GM21515 (cell line): ENCODE measurements at regions not wholly inside any gene's neighbourhood (a gene's known extent, or its start where the extent isn't known, plus 50 kb on each side); places are given as distances from the start of the nearest gene placed in this dataset.
"Not testable (repeated sequence)": the region's sequence is repeated elsewhere in the genome, so short reads cannot be mapped to it uniquely, and the experiment has no call there.

Experiments
- ATAC-seq: cut with Tn5 transposase; IDR thresholded peaks from one replicate; pipeline ENCODE4 v1.9.1; 2021; ENCODE audit not compliant: unreplicated experiment

DNA sequence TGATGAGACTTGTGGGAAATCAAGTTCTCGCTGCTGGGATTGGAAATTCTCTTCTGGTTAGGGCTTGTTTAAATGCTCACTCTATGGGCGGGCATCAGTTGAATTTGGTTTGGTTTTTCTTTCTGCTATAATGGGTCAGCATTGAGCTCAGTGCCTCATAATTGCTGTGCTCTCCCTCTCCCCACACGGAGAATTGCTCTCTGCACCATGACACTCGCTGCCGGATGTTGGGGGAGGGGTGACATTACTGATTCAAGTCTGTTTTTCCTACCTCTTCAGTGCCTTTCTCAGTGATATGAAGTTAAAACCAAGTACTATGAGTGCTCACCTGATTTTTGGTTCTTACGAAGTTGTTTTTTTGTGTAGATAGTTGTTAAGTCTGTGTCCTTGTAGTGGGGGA, 599.6 kb downstream of the EPM2A start:
- ATAC-seq, result no peak

DNA sequence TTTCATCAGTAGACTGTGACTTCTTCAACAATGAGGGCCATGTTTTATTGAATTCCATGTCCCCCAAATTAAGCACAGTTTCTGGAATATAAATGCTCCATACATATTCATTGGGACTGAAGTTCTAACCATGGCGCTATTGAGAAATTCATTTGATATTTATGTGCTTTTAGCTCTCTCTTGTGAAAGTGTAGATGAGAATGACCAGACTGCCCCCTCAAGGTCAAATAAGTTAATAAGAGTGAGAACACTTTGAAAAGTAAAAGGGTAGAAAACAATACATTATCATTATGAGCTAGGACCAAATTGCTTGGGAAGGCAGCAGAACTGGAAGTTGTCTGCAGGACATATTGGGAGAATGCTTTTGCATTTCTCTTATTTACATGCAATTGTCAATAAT, 597.9 kb downstream of the EPM2A start:
- ATAC-seq, result no peak

DNA sequence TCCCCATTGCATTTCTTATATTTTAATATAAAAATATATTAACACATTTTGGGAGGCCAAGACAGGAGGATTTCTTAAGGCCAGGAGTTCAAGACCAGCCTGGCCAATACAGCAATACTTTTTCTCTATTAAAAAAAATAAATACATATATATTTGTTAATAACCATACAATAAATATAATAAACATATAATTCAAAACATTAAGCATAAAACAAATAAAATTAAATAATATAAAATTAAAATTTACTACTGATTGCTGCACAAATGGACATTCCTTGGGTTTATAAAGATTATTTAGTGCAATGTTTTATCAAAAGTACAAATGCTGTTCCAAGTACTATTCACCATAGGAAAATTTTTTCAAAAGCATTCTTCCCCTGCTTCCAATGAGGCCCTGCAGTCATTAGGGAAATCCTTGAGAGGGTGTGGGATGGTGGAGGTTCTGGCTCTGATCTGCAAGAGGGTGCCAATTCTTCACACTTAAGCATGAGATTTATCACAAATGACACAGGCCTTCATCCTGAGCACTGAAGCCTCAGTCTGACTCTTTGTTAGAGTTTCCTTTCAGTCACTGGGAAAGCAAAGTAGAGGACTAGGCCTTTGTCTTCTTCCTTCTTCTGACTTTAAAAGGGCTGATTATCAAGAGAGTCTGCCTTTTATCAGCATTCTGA, 596.7 kb downstream of the EPM2A start:
- ATAC-seq, result no peak

DNA sequence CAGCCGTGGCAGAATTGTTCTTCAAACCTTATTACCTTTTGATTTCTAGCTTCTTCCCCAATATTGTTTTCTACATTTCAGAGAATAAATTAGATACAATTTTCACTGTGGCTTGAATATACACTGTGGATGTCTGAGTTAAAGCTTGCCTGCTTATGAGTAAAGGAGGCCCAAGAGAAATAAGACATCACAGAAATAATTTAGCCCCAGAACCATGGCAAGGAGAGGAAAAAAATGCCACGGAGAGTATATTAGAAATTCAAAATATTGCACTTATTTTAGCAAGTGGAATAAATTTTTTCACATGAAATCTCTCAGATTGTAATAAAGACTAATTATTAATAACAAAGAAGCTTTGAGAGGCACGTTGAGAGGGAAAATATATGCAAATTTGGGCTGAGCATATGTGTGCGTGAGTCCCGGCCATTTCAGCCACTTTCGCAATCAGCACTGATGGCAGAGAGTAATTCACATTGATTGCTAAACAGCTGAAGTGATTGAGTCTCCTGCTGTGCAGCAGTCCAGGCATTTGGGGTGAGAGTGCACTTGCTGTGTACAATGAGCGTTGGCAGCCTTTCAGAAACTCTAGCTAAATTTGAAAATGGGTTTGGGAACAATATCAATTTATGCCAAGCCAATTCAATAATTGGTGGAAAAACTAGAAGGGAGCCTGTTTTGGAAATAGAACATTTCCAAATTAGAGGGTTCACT, 596.0 kb downstream of the EPM2A start:
- no peak for ATAC-seq

DNA sequence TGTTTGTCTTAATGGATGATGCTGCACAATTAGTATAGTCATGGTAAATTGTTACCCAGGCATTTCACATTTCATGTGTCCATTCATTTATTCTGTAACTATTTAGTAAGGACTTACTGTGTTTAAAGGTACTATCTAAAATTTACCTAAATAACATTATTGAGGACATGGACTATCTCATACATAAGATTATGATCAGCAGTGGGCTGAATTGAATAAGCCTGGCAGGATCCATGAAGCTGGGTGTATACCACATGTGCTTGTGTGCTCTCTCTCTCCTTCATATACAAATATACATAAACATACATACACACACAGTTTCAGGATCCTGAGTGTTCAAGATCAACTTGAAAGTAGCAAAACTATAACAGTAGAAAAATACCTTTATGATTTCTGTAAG, 595.4 kb downstream of the EPM2A start:
- ATAC-seq, result no peak

DNA sequence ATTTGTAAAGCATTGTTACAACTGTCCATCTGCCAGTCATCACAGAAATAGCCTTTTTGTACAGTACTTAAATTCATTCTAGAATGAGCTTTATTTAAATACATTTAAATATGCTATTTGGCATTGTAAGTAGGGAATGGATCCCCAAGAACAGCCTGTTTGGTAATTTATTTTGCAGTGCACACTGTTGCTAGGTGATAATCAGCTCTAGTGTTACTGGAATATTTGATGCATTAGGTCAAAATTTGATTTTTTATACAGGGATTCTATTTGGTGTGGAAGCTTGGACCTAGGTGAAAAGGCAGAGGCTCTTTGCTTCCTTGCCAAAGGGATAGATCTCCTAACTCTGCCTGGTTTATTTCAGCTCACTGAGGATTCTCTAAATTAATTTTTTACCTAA, 593.7 kb downstream of the EPM2A start:
- no peak for ATAC-seq

DNA sequence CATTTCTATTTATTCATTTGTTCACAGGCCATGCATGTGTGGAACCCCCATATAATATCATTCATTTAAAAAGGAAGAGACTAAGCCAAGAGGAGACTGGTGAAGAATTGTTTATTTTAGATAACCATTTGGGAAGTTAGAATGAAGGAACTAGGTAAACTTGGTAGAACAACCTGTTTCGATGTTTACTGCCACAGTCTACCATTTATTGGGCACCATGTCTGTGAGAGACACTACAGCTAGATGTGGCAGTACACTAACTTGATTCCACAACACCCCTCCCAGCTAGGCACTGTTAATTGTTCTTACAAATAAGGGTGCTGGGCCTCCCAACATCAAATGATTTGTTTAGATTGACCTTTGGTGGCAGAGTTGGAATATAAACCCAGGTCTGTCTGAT, 592.4 kb downstream of the EPM2A start:
- no peak for ATAC-seq

DNA sequence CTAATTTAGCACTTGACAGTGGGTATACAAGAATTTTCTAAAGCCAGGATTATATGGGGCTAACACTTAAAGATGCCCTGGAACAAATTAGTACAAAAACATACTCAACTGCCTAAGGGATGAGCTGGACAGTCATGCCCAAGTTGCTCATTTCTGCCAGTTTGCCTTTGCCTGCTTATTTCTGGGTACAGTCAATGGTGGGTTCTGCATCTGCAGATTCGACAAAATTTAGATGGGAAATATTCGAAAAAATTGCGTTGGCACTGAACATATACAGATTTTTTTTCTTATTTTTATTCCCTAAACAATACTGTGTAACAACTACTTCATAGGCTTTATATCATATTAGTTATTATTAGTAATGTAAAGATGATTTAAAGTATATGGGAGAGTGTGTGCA, 591.9 kb downstream of the EPM2A start:
- no peak for ATAC-seq

DNA sequence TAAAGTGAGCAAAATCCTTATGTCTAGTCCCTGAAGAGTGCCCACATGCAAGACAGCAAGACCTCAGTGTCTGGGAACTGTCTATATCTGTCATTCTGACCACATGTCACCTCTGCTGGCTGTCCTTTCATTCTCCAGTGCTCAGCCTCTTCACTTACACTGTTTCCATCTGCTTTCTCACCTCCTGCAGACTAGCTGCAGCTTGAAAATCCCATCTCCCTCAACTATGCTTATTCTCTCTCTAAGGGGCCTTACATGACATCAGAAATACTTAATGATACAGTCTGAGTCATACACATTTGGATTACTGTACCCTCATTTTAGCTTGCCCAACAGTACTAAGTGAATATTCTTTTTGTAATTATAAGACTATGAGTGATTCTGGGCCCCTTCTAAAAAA, 587.8 kb downstream of the EPM2A start:
- no peak for ATAC-seq

DNA sequence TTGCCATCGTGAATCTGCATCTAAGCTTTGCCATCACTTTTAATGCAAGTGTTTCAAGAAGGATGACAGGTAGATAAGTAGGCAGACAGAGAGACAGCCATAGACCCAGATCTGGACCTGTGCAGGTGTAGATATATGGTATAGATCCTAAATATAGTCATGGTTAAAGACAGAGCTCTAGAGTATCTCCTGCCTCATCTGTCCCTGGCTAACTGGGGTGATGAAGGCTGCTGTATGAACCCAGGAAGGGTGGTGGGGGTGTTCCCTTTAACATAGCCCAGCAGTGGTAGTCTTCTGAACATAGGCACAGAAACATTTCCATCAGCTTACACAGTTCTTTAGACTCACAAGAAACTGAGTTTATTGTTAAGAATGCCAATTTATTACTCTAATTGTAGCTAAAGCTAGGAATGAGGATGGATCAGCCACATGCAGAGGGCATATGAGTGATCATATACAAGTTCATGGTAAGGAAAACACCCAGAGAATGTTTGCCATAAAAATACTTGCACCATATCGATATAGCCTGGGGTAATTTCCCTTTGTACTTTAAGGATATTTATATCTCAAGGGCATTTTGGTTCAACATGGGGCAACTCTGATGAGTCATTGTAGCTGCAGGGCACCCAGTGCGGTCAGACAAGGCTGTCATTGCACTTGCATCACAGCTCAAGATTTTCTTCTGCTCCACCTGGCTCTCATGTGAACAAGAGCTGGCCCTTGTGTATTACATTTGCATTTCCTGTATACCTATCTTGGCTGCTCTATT, 587.2 kb downstream of the EPM2A start:
- no peak for ATAC-seq

DNA sequence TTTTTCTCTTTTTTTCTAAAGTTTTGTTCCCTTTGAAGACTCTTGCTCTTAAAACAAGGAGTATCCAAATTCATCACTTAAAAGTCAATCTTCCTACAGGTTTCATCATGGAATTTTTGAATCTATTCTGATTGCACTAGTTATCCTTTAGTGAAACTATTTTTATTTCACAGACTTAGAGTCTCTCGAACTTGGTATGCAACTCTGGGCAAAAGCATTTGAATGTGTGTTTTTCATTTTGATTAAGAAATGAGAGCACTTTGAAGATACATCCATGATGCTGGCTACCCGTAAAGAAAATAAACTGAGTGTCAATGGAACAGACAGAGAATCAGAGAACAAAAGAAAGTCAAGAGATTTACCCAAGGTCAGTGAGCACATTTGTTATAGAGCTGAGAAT, 586.5 kb downstream of the EPM2A start:
- ATAC-seq, result no peak

DNA sequence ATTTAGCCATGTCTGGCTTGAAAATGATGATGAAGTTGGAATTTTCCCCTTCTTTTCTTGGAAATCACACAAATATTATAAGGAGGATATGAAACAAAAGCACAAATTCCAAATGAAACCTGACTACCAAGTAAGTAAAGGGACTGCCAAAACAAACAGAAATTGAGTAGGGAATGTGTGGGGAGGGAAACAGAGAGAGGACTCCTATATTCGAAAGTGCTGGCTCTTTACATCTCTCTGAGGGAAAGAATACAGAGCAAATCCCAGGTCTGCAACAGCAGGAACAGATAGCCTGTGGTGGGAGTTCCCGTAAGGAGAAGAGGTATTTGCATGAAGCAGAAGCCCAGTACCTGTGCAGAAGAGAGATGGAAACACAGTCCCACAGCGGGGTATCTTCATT, 583.7 kb downstream of the EPM2A start:
- no peak for ATAC-seq

DNA sequence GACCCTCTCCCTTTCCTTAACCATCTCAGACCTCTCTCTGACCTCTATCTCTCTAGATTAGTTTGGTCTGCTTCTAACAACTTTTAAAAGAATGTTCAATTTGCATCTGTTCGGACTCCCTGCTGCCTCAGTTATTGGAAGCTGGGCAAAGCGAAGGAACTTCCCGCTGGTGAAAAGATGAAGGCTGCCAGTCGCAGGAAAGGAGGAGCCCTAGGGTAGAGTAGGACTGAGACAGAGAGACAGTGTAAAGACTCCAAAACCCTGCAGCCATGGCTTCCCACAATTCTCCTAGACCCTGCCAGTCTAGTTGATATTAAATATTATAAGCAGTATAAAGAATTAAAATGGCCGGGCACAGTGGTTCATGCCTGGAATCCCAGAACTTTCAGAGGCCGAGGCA, 581.8 kb downstream of the EPM2A start:
- ATAC-seq, result no peak

DNA sequence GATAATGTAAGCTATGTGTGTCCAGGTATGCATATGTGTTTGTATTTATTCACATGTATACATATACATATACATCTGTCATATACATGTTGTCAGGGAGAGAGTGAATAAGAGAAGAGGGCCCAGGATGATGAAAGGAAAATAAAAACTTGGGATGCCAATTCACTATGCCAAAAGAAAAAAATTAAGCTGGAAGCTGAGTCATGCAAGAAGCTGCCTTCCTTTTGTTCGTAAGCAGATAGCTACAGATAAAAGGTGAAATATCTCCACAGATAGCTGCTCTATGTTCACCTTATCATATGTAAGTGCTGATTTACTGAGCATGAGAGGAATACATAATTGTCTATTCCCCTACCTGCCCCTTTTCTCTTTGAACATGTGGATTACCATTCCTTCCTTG, 579.9 kb downstream of the EPM2A start:
- no peak for ATAC-seq

DNA sequence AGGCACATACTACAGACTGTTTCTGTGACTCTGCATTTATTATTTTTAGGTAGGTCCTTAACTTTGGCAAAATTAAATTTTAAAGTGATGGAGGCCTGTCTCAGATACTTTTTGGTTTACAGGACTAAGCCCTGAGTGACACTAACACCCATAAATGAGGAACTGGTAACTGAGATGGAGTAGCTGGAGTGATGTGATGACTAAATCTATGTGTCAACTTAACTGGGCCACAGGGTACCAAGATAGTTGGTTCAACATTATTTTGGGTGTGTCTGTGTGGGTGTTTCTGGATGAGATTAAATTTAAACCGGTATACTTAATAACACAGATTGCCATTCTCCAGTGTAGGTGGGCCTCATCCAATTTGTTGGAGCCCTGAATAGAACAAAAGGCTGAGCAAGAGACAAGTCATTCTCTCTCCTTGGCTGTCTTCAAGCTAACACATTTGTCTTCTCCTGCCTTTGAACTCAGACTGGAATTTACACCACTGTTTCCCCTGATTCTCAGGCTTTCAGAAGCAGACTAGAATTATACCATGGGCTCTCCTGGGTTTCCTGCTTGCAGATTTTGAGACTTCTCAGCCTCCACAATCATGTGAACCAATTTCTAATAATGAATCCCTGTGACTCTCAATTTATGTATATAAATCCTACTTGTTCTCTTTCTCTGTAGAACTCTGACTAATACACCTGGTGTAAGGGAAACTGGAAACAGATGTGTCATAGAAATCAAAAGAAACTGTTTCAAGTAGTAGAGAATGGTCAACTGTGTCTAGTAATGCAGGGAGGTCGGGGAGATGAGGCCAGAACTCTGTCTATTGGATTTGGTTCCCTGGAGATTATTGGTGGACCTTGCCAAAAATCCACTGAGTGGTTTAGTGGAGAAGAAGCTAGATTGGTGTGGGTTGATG, 579.2 kb downstream of the EPM2A start:
- no peak for ATAC-seq

DNA sequence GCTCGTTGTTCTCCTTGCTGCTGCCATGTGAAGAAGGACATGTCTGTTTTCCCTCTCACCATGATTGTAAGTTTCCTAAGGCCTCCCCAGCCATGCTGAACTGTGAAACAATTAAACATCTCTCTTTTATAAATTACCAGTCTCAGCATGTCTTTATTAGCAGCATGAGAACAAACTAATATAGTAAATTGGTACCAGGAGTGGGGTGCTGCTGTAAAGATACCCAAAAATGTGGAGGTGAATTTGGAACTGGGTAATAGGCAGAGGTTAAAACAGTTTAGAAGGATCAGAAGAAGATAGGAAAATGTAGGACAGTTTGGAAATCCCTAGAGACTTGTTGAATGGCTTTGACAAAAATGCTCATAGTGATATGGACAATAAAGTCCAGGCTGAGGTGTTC, 576.7 kb downstream of the EPM2A start:
- not testable (repeated sequence) for ATAC-seq

DNA sequence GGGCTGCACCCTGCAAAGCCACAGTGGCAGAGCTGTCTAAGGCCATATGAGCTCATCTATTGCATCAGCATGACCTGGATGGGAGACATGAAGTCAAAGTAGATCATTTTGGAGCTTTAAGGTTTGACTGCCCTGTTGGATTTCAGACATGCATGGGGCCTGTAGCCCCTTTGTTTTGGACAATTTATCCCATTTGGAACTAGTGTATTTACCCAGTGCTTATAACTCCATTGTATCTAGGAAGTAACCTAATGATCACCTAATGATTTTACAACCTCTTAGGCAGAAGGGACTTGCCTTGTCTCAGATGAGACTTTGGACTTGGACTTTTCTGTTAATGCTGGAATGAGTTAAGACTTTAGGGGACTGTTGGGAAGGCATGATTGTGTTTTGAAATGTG, 575.4 kb downstream of the EPM2A start:
- no peak for ATAC-seq

DNA sequence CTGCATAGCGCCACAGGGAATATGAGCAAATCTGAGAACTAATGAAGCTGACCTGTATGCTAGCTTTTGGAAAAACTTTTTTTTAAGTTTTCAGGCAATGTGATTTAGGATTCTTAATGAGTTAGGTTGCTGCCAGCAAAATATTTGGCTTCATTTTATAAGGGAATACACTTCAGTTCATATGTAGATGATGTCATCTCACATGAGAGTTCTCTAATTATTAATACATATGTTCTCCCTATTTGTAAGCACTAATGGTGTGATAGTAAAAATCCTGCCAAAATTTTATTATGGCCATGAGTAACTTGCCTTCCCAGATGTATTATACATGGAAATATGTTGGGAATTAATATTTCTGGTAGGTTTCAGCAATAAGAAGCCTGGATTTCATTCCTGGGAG, 573.8 kb downstream of the EPM2A start:
- no peak for ATAC-seq

DNA sequence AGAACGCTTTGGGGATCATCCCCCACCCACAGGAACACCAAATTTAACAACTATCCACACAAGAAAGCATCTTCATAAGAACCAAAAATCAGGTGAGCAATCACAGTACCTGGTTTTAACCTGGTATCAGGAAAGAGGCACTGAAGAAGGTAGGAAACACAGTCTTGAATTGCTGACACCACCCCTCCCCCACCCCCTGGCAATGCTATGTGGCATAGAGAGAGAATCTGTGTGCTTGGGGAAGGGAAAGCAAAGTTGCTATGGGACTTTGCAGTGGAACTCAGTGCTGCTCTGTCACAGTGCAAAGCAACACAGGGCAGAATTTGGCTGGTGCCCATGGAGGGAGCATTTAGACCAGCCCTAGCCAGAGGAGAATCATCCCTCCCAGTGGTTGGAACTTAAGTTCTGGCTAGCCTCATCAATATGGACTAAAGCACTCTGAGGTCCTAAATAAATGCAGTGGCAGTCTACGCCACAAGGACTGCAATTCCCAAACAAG, 565.5 kb downstream of the EPM2A start:
- no peak for ATAC-seq

DNA sequence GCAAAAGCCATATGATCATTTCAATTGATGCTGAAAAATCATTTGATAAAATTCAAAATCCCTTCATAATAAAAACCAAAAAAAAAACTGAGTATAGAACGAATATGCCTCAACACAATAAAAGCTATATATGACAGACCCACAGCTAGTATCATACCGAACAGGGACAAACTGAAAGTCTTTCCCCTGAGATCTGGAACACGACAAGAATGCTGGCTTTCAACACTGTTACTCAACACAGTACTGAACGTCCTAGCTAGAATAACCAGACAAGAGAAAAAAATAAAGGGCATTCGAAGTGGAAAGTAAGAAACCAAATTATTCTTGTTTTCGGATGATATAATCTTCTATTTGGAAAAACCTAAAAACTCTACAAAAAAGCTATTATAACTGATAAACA, 559.9 kb downstream of the EPM2A start:
- ATAC-seq, result no peak

DNA sequence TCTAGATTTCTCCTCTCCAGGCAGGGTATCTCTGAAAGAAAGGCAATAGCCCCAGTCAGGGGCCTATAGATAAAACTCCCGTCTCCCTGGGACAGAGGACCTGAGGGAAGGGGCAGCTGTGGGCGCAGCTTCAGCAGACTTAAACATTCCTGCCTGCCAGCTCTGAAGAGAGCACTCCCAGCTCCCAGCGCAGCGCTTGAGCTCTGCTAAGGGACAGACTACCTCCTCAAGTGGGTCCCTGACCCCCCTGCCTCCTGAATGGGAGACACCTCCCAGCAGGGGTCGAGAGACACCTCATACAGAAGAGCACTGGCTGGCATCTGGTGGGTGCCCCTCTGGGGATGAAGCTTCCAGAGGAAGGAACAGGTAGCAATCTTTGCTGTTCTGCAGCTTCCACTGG, 556.9 kb downstream of the EPM2A start:
- no peak for ATAC-seq
